CD4-positive, CD25-positive, alpha-beta regulatory T cell (primary cell): ENCODE measurements at regions not wholly inside any gene's neighbourhood (a gene's known extent, or its start where the extent isn't known, plus 50 kb on each side); places are given as distances from the start of the nearest gene placed in this dataset.

ENCODE experiments used
- ATAC-seq, 2 donors: fragments of 150-1000 bp; cut with Tn5 transposase; one replicate each; pipeline ENCODE4 v1.10.0; 2021; ENCODE audit warnings: low read depth in 2 of 2, moderate number of reproducible peaks in 2 of 2, moderate library complexity in 1 of 2
- DNase-seq, 3 donors: peaks; one replicate each; pipeline versions ENCODE4 v3.0.0 to v3.0.0-alpha.2; 2012 to 2022; ENCODE audit warnings: mixed read lengths in 1 of 3
- H3K27ac ChIP-seq: one replicate; pipeline ENCODE4 v1.7.0; 2013; ENCODE audit warnings: mild to moderate bottlenecking, low read length; ENCODE audit not compliant: insufficient read depth, poor library complexity, severe bottlenecking
- H3K27me3 ChIP-seq: one replicate; pipeline ENCODE4 v1.7.0; 2013; ENCODE audit warnings: low read length; ENCODE audit not compliant: control insufficient read depth, insufficient read depth
- H3K36me3 ChIP-seq: one replicate; pipeline ENCODE4 v1.7.0; 2013; ENCODE audit warnings: mild to moderate bottlenecking, low read length, moderate library complexity; ENCODE audit not compliant: control insufficient read depth, insufficient read depth
- H3K4me1 ChIP-seq: 2 replicates; pipeline ENCODE4 v1.7.0; 2013; ENCODE audit warnings: mild to moderate bottlenecking, low read length; ENCODE audit not compliant: insufficient read depth, control insufficient read depth, poor library complexity, severe bottlenecking
- H3K4me3 ChIP-seq: one replicate; pipeline ENCODE4 v1.7.0; 2013; ENCODE audit warnings: low read depth, mild to moderate bottlenecking, low read length, moderate library complexity
- H3K9me3 ChIP-seq, 2 experiments: 1 replicate in 1 of 2; 2 replicates in 1 of 2; pipeline ENCODE4 v1.7.0; 2013; ENCODE audit warnings: low read length in 2 of 2, mild to moderate bottlenecking in 1 of 2, moderate library complexity in 1 of 2; ENCODE audit not compliant: control insufficient read depth in 2 of 2
- H3K27ac Mint-ChIP-seq, 3 donors: one replicate each; pipeline ENCODE4 v1.8.0; 2020 to 2022; ENCODE audit warnings: mild to moderate bottlenecking in 3 of 3, mixed read lengths in 3 of 3, moderate library complexity in 2 of 3
- H3K27me3 Mint-ChIP-seq: one replicate; pipeline ENCODE4 v1.8.0; 2022; ENCODE audit warnings: mild to moderate bottlenecking, mixed read lengths
- H3K36me3 Mint-ChIP-seq: one replicate; pipeline ENCODE4 v1.8.0; 2020; ENCODE audit warnings: mixed read lengths
- H3K4me1 Mint-ChIP-seq, 4 donors: one replicate each; pipeline ENCODE4 v1.8.0; 2020 to 2022; ENCODE audit warnings: mixed read lengths in 4 of 4, mild to moderate bottlenecking in 1 of 4
- H3K4me3 Mint-ChIP-seq, 4 donors: one replicate each; pipeline ENCODE4 v1.8.0; 2020 to 2022; ENCODE audit warnings: mild to moderate bottlenecking in 4 of 4, mixed read lengths in 4 of 4, moderate library complexity in 3 of 4
- H3K9me3 Mint-ChIP-seq, 7 donors: one replicate each; pipeline ENCODE4 v1.8.0; 2020 to 2022; ENCODE audit warnings: mixed read lengths in 7 of 7, mild to moderate bottlenecking in 3 of 7, moderate library complexity in 2 of 7

DNA sequence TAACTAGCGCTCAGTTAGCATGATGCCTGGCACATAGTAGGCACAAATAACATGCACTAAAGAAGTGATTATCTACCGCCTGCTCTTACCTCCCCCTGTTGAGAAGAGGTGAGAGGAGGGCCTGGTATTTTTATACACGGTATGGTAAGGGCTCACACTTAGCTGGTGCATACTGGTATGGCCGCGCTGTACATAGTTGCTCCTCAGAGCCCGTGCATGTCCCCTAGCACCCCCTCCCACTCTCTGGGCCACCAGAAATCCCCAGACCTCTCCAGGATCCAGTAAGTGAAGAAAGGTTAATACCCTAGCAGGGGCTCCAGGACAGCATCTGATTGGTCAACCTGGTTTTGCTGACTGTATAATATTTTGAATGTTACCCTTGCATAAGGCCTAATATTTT is 121.4 kb downstream of the RAB11FIP2 start:
- H3K36me3 ChIP-seq = no peaks in the 10 kb centered on the region
- Mint-ChIP-seq H3K36me3 (no peaks in the 10 kb centered on the region), H3K4me1 (no peaks in the 10 kb centered on the region), H3K4me3 (no peak overlapping the region), H3K9me3 (no peaks in the 10 kb centered on the region), H3K27ac (no peak overlapping the region), H3K27me3 (peaks cover 8% of the 10 kb centered on the region)
- H3K27ac ChIP-seq = no peak overlapping the region
- H3K4me3 ChIP-seq = no peak overlapping the region
- ATAC-seq (no peak), DNase-seq (no peak)
- H3K4me1 ChIP-seq = no peaks in the 10 kb centered on the region
- no peaks in the 10 kb centered on the region for H3K9me3 ChIP-seq
- no peaks in the 10 kb centered on the region for H3K27me3 ChIP-seq

DNA sequence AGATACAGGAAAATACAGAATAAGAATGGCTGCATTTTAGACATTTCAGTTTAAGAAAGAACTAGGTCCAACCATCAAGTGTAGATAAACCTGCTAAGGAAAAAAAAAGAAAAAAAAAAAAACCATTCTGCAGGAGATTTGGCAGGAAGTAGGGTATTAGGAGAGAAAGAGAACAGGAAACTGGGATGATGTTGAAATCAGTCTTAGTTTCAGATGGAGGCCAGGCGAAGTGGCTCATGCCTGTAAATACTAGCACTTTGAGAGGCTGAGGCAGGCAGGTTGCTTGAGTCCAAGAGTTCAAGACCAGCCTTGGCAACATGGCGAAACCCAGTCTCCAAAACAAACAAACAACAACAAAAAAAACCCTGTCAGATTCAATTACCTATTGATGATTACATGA is 120.2 kb downstream of the RAB11FIP2 start:
- Mint-ChIP-seq H3K27me3 (peaks cover 8% of the 10 kb centered on the region), H3K4me1 (no peaks in the 10 kb centered on the region), H3K27ac (peak overlapping the region in 1 of 3 donors; percentile 58), H3K36me3 (no peaks in the 10 kb centered on the region), H3K9me3 (no peaks in the 10 kb centered on the region), H3K4me3 (no peak overlapping the region)
- H3K36me3 ChIP-seq = no peaks in the 10 kb centered on the region
- H3K4me3 ChIP-seq = no peak overlapping the region
- no peaks in the 10 kb centered on the region for H3K27me3 ChIP-seq
- ATAC-seq (no peak), DNase-seq (no peak)
- H3K27ac ChIP-seq = no peak overlapping the region
- H3K9me3 ChIP-seq = no peaks in the 10 kb centered on the region
- no peaks in the 10 kb centered on the region for H3K4me1 ChIP-seq

DNA sequence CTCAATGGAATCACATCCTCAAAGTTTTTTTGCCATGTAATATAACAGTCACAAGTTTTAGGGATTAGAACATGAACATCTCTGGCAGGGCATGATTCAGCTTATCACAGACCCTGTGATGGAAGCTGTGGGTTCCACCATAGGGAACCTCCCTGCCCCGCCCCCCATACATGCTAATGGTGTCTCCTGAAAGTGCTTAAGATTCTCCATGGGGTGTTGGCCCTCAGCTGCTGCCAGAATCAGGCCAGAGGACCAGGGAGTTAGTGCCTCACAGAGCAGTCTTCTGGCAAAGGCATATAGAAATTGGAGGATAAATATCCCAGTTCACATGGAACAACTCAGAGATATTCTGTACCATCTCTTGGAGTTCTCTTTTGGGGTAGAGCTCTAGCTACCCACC is 119.4 kb downstream of the RAB11FIP2 start:
- H3K9me3 ChIP-seq = no peaks in the 10 kb centered on the region
- no peaks in the 10 kb centered on the region for H3K4me1 Mint-ChIP-seq
- H3K36me3 ChIP-seq = no peaks in the 10 kb centered on the region
- DNase-seq (no peak), ATAC-seq (no peak)
- peaks cover 8% of the 10 kb centered on the region for H3K27me3 Mint-ChIP-seq
- no peaks in the 10 kb centered on the region for H3K4me1 ChIP-seq
- H3K27ac ChIP-seq = no peak overlapping the region
- no peak overlapping the region for H3K27ac Mint-ChIP-seq
- no peak overlapping the region for H3K4me3 Mint-ChIP-seq
- no peaks in the 10 kb centered on the region for H3K9me3 Mint-ChIP-seq
- H3K36me3 Mint-ChIP-seq = no peaks in the 10 kb centered on the region
- H3K27me3 ChIP-seq = no peaks in the 10 kb centered on the region
- no peak overlapping the region for H3K4me3 ChIP-seq

DNA sequence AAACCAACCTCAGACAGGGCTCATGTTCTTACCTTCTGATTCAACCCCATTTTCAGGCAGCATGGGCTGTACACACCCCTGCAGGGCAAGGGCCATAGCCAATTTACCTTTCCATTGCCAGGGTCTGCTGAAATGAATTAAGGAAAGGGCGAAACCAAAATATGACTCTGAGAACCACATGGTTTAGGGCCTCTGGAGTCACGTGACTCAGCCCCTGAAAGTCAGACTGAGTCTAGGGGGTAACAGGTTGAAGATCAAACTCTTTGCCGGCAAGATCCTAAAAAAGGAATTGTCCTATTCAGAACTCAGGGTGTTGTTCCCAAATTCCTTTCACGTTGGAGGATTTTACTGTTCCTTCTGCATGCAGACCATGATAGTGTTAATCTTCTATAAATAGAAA is 118.9 kb downstream of the RAB11FIP2 start:
- no peaks in the 10 kb centered on the region for H3K36me3 Mint-ChIP-seq
- Histone ChIP-seq H3K4me3 (no peak overlapping the region), H3K36me3 (no peaks in the 10 kb centered on the region), H3K9me3 (no peaks in the 10 kb centered on the region), H3K27ac (no peak overlapping the region), H3K4me1 (no peaks in the 10 kb centered on the region), H3K27me3 (no peaks in the 10 kb centered on the region)
- H3K4me3 Mint-ChIP-seq = no peak overlapping the region
- no peaks in the 10 kb centered on the region for H3K4me1 Mint-ChIP-seq
- no peak overlapping the region for H3K27ac Mint-ChIP-seq
- DNase-seq = no peak
- peaks cover 8% of the 10 kb centered on the region for H3K27me3 Mint-ChIP-seq
- H3K9me3 Mint-ChIP-seq = no peaks in the 10 kb centered on the region
- no peak for ATAC-seq

DNA sequence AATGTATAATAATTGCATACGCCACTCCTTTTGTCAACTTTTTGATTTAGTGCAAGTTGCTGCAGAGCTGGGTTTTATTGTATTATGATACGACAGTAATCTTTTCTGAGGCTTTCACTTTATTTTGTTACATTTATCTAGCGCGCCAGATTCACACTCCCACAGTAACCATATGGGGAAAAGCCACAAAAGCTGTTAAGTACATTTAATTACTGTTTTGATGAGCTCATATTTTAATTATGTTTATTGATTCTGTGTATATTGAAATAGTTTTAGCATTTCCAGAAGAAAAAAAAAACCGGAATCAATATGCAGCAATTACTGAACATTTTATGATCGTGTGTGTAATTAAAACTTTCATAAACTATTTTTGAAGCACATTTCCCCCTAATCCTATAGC is 118.5 kb downstream of the RAB11FIP2 start:
- H3K4me1 ChIP-seq = no peaks in the 10 kb centered on the region
- Mint-ChIP-seq H3K4me3 (no peak overlapping the region), H3K27me3 (peaks cover 8% of the 10 kb centered on the region), H3K36me3 (no peaks in the 10 kb centered on the region), H3K27ac (no peak overlapping the region), H3K4me1 (no peaks in the 10 kb centered on the region), H3K9me3 (no peaks in the 10 kb centered on the region)
- no peaks in the 10 kb centered on the region for H3K9me3 ChIP-seq
- H3K4me3 ChIP-seq = no peak overlapping the region
- H3K27ac ChIP-seq = no peak overlapping the region
- no peak for ATAC-seq
- no peak for DNase-seq
- H3K36me3 ChIP-seq = no peaks in the 10 kb centered on the region
- H3K27me3 ChIP-seq = no peaks in the 10 kb centered on the region

DNA sequence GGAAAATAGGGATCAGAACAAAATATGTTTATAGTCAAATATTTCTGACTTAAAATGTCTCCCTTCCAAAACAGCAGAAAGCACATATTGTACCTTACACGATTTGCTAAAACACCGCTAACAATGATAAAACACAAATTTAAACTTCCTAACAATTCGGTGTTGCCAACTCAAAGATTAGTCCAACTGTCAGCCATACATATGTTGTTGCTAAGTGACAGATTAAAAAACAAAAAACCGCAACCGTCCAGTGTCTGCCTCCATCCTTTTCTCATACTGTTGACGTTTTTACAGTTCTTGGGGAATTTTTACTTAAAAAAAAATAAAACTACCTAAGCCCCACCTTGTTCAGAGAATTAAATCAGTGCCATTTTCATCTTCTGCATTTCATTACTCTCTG is 118.0 kb downstream of the RAB11FIP2 start:
- no peaks in the 10 kb centered on the region for H3K4me1 ChIP-seq
- H3K27me3 ChIP-seq = no peaks in the 10 kb centered on the region
- no peak for DNase-seq
- no peak overlapping the region for H3K27ac ChIP-seq
- no peaks in the 10 kb centered on the region for H3K36me3 ChIP-seq
- Mint-ChIP-seq H3K36me3 (no peaks in the 10 kb centered on the region), H3K27ac (no peak overlapping the region), H3K27me3 (peaks cover 8% of the 10 kb centered on the region), H3K4me3 (no peak overlapping the region), H3K4me1 (no peaks in the 10 kb centered on the region), H3K9me3 (no peaks in the 10 kb centered on the region)
- H3K4me3 ChIP-seq = no peak overlapping the region
- no peaks in the 10 kb centered on the region for H3K9me3 ChIP-seq
- ATAC-seq = no peak

DNA sequence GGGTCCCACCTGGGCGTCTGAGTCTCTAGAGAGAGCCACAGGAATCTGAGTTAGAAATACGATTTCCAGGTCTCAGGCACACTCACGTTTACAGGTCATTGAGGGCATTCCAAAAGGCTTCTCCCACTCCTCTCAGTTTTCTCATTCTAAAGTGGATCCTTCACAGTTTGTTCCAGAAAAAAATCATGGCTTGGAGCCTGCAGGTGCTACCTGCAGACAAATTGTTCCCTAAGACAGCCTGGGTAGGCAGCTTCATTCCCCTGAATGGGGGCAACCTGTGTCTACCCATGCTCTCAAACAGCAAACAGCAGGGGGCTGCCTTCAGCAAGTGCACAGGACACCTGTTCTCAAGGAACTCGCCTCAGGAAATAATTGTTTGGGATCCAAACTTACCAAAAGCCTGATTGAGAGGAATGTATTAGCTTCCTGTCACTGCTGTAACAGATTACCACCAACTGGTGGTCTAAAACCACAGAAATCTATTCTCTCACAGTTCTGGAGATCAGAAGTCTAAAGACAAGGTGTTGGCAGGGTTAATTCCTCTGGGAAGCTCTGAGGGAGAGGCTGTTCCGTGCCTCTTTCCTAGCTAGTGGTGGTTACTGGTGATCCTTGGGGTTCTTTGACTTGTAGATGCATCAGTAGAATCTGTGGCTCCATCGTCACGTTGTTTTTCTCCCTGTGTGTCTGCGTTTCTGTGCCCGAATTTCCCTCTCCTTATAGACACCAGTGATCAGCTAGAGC is 117.2 kb downstream of the RAB11FIP2 start:
- H3K36me3 Mint-ChIP-seq = no peaks in the 10 kb centered on the region
- no peaks in the 10 kb centered on the region for H3K4me1 Mint-ChIP-seq
- H3K9me3 Mint-ChIP-seq = no peaks in the 10 kb centered on the region
- Histone ChIP-seq H3K4me1 (no peaks in the 10 kb centered on the region), H3K4me3 (no peak overlapping the region), H3K36me3 (no peaks in the 10 kb centered on the region), H3K27me3 (no peaks in the 10 kb centered on the region), H3K9me3 (no peaks in the 10 kb centered on the region), H3K27ac (no peak overlapping the region)
- H3K27ac Mint-ChIP-seq = no peak overlapping the region
- ATAC-seq = no peak
- DNase-seq = no peak
- H3K27me3 Mint-ChIP-seq = peaks cover 8% of the 10 kb centered on the region
- H3K4me3 Mint-ChIP-seq = no peak overlapping the region

DNA sequence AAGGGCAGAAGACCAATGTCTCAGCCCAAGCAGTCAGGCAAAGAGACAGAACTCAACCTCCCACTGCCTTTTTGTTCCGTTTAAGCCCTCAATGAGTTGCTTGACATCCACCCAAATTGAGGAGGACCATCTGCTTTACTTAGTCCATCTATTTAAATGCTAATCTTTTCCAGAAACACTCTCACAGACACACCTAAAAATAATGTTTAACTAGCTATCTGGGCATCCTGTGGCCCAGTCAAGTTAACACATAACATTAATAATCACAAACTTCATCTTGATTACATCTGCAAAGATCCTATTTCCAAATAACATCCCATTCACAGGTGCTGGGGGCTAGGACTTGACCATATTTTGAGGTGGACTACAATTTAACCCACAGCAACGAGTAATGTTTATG is 115.7 kb downstream of the RAB11FIP2 start:
- no peak for ATAC-seq
- no peak overlapping the region for H3K4me3 ChIP-seq
- H3K9me3 Mint-ChIP-seq = no peaks in the 10 kb centered on the region
- no peak overlapping the region for H3K27ac ChIP-seq
- H3K4me1 Mint-ChIP-seq = no peaks in the 10 kb centered on the region
- H3K4me1 ChIP-seq = no peaks in the 10 kb centered on the region
- no peaks in the 10 kb centered on the region for H3K36me3 Mint-ChIP-seq
- DNase-seq = no peak
- no peak overlapping the region for H3K27ac Mint-ChIP-seq
- H3K4me3 Mint-ChIP-seq = no peak overlapping the region
- no peaks in the 10 kb centered on the region for H3K36me3 ChIP-seq
- peaks cover 8% of the 10 kb centered on the region for H3K27me3 Mint-ChIP-seq
- no peaks in the 10 kb centered on the region for H3K9me3 ChIP-seq
- H3K27me3 ChIP-seq = no peaks in the 10 kb centered on the region
